ENCODE measurements at regions not wholly inside any gene's neighbourhood (a gene's known extent, or its start where the extent isn't known, plus 50 kb on each side); places are given as distances from the start of the nearest gene placed in this dataset.

GRCh38 chr10:4234661-4235060 lies 449.7 kb upstream of the KLF6 start:
- no peak for DNase-seq (ENCODE audit: low spot score)
- no peak for TF ChIP-seq CTCF (conservative IDR thresholded peaks at IDR 0.05; ENCODE audit: low read depth)
- no peak overlapping the region for H3K27ac ChIP-seq

GRCh38 chr10:4231439-4231838 lies 446.4 kb upstream of the KLF6 start:
- no peak for DNase-seq (ENCODE audit: low spot score)
- H3K27ac ChIP-seq, result no peak overlapping the region
- no peak for TF ChIP-seq CTCF (conservative IDR thresholded peaks at IDR 0.05; ENCODE audit: low read depth)
- ChIA-PET POLR2A (ENCODE audit: low non-redundant PET) (no interaction called here), CTCF (interaction anchor here (0.6 to 0.7 kb wide), 4 partner anchors 21 to 424 kb away, joined by 3 to 5 read pairs (median 4); no protein-coding TSS in a partner anchor)

More at GRCh38 chr10:4234661-4235060, 449.7 kb upstream of the KLF6 start:
- ChIA-PET CTCF (no interaction called here), POLR2A (ENCODE audit: low non-redundant PET) (no interaction called here)

- no peak for TF ChIP-seq CTCF (conservative IDR thresholded peaks at IDR 0.05; ENCODE audit: low read depth)
- ChIA-PET CTCF (no interaction called here), POLR2A (ENCODE audit: low non-redundant PET) (no interaction called here)
- no peak for DNase-seq (ENCODE audit: low spot score)
- H3K27ac ChIP-seq, result no peak overlapping the region
Observed at GRCh38 chr10:4230036-4230435, 445.0 kb upstream of the KLF6 start.

GRCh38 chr10:4229106-4229505 lies 444.1 kb upstream of the KLF6 start:
- no peak for DNase-seq (ENCODE audit: low spot score)
- H3K27ac ChIP-seq, result no peak overlapping the region
- ChIA-PET CTCF (interaction anchor here (0.6 kb wide), 1 partner anchor 452 kb away, joined by 7 read pairs; no protein-coding TSS in a partner anchor), POLR2A (ENCODE audit: low non-redundant PET) (no interaction called here)
- TF ChIP-seq CTCF (conservative IDR thresholded peaks at IDR 0.05; ENCODE audit: low read depth), result no peak

- POLR2A ChIA-PET (ENCODE audit: low non-redundant PET), result no interaction called here
- CTCF ChIA-PET, result no interaction called here
- no peak overlapping the region for H3K27ac ChIP-seq
- DNase-seq (ENCODE audit: low spot score), result no peak
- TF ChIP-seq CTCF (conservative IDR thresholded peaks at IDR 0.05; ENCODE audit: low read depth), result no peak
Observed at GRCh38 chr10:4227586-4227985, 442.6 kb upstream of the KLF6 start.

GRCh38 chr10:4226941-4227540 lies 442.0 kb upstream of the KLF6 start:
- ChIA-PET CTCF (no interaction called here), POLR2A (ENCODE audit: low non-redundant PET) (no interaction called here)
- no peak for DNase-seq (ENCODE audit: low spot score)
- no peak overlapping the region for H3K27ac ChIP-seq
- no peak for TF ChIP-seq CTCF (conservative IDR thresholded peaks at IDR 0.05; ENCODE audit: low read depth)

Data from RWPE1 (cell line).